H1 (cell line): ENCODE measurements at regions not wholly inside any gene's neighbourhood (a gene's known extent, or its start where the extent isn't known, plus 50 kb on each side); places are given as distances from the start of the nearest gene placed in this dataset.

Experiments
- CBX5 ChIP-seq: fragments of 300-800, 300-1000 bp; sonication (generic); IDR thresholded peaks from 2 replicates; pipeline ENCODE4 v1.7.1; 2016; ENCODE audit warnings: antibody characterized with exemption, low read length, low read depth
- CEBPB ChIP-seq: IDR thresholded peaks from 2 replicates; pipeline ENCODE4 v1.6.1; 2012; ENCODE audit warnings: low read depth, low read length
- CREB1 ChIP-seq: IDR thresholded peaks from 2 replicates; pipeline ENCODE4 v1.6.1; 2012; ENCODE audit warnings: inconsistent platforms
- GABPA ChIP-seq: IDR thresholded peaks from 2 replicates; pipeline ENCODE4 v1.6.1; 2011; ENCODE audit warnings: mild to moderate bottlenecking, low read length, moderate library complexity, borderline replicate concordance; ENCODE audit not compliant: insufficient read depth
- GTF2F1 ChIP-seq: IDR thresholded peaks from 2 replicates; pipeline ENCODE4 v1.6.1; 2012; ENCODE audit warnings: low read depth, low read length, improper control_type of control experiment, borderline replicate concordance
- JUND ChIP-seq: IDR thresholded peaks from 2 replicates; pipeline ENCODE4 v1.6.1; 2011; ENCODE audit warnings: mild to moderate bottlenecking, improper control_type of control experiment, low read length
- POLR2A ChIP-seq, 2 experiments: IDR thresholded peaks; 1 replicate in 1 of 2; 2 replicates in 1 of 2; pipeline ENCODE4 v1.6.1; 2011; ENCODE audit warnings: low read depth in 2 of 2, low read length in 2 of 2, mild to moderate bottlenecking in 2 of 2; ENCODE audit errors: control extremely low read depth in 1 of 2
- POLR2AphosphoS5 ChIP-seq: IDR thresholded peaks from 2 replicates; pipeline ENCODE4 v1.6.1; 2011; ENCODE audit warnings: low read depth, low read length
- SIX5 ChIP-seq: IDR thresholded peaks from 2 replicates; pipeline ENCODE4 v1.6.1; 2011; ENCODE audit warnings: mild to moderate bottlenecking, low read depth, low read length
- TF ChIP-seq, protein P1 (sequence below), 3 experiments: IDR thresholded peaks; 1 replicate in 2 of 3; 2 replicates in 1 of 3; pipeline versions ENCODE4 v1.5.1 to v1.6.1; 2011; ENCODE audit warnings: low read length in 3 of 3, mild to moderate bottlenecking in 3 of 3, inconsistent platforms in 2 of 3, low read depth in 1 of 3, moderate library complexity in 1 of 3; ENCODE audit not compliant: insufficient read depth in 1 of 3; ENCODE audit errors: control extremely low read depth in 1 of 3
- TF ChIP-seq, protein P2 (sequence below): IDR thresholded peaks from 2 replicates; pipeline ENCODE4 v1.6.1; 2012; ENCODE audit warnings: low read length, inconsistent platforms
- TF ChIP-seq, protein P3 (sequence below): IDR thresholded peaks from 2 replicates; pipeline ENCODE4 v1.6.1; 2012; ENCODE audit warnings: inconsistent platforms

DNA sequence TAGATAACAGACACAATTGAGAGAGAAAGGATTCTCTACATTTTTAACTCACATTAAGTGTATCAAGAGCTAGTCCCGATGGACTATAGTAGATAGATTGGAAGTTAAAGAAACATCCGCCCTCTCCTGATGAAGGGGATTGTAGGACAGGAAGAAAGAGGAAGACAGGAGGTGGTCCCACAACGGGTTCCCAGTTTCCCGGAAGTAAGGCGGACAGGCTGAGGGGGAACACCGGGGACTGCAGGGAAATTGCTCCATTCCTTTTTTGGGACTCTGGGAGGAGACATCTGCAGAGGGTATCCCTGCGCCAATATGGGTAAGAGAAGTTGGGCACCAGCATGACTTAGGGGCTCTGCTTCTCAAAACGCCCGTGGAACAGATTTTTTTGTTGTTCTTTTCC, 177.5 kb upstream of the ATF7IP start:
- no peak for TF ChIP-seq POLR2AphosphoS5
- no peak for TF ChIP-seq CEBPB
- TF ChIP-seq, protein P1, sequence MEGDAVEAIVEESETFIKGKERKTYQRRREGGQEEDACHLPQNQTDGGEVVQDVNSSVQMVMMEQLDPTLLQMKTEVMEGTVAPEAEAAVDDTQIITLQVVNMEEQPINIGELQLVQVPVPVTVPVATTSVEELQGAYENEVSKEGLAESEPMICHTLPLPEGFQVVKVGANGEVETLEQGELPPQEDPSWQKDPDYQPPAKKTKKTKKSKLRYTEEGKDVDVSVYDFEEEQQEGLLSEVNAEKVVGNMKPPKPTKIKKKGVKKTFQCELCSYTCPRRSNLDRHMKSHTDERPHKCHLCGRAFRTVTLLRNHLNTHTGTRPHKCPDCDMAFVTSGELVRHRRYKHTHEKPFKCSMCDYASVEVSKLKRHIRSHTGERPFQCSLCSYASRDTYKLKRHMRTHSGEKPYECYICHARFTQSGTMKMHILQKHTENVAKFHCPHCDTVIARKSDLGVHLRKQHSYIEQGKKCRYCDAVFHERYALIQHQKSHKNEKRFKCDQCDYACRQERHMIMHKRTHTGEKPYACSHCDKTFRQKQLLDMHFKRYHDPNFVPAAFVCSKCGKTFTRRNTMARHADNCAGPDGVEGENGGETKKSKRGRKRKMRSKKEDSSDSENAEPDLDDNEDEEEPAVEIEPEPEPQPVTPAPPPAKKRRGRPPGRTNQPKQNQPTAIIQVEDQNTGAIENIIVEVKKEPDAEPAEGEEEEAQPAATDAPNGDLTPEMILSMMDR (IDR thresholded peaks at IDR 0.05; ENCODE audit: control extremely low read depth in 1 of 3, insufficient read depth in 1 of 3, low read depth in 1 of 3, low read length in 3 of 3): no peak
- TF ChIP-seq CBX5: no peak
- TF ChIP-seq, protein P2, sequence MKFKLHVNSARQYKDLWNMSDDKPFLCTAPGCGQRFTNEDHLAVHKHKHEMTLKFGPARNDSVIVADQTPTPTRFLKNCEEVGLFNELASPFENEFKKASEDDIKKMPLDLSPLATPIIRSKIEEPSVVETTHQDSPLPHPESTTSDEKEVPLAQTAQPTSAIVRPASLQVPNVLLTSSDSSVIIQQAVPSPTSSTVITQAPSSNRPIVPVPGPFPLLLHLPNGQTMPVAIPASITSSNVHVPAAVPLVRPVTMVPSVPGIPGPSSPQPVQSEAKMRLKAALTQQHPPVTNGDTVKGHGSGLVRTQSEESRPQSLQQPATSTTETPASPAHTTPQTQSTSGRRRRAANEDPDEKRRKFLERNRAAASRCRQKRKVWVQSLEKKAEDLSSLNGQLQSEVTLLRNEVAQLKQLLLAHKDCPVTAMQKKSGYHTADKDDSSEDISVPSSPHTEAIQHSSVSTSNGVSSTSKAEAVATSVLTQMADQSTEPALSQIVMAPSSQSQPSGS: no peak
- TF ChIP-seq POLR2A (IDR thresholded peaks at IDR 0.05; ENCODE audit: control extremely low read depth in 1 of 2, low read depth in 2 of 2, low read length in 2 of 2): no peak
- no peak for TF ChIP-seq CREB1
- no peak for TF ChIP-seq GTF2F1
- TF ChIP-seq GABPA: no peak
- no peak for TF ChIP-seq JUND
- TF ChIP-seq, protein P3, sequence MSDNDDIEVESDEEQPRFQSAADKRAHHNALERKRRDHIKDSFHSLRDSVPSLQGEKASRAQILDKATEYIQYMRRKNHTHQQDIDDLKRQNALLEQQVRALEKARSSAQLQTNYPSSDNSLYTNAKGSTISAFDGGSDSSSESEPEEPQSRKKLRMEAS: no peak
- no peak for TF ChIP-seq SIX5
